HEK293T (cell line): ENCODE measurements at regions not wholly inside any gene's neighbourhood (a gene's known extent, or its start where the extent isn't known, plus 50 kb on each side); places are given as distances from the start of the nearest gene placed in this dataset.

Experiments used
- CTCF ChIA-PET: fragments of 350-600 bp; formaldehyde crosslinking; extraction: SDS; loops from one replicate; lab custom pipeline; 2021; ENCODE audit warnings: antibody characterized with exemption, inconsistent platforms; lab: Yijun Ruan, JAX
- POLR2A ChIA-PET: fragments of 350-600 bp; formaldehyde crosslinking; extraction: SDS; loops from one replicate; lab custom pipeline; 2020; ENCODE audit warnings: antibody characterized with exemption, inconsistent platforms; lab: Yijun Ruan, JAX
- DNase-seq: peaks from one replicate; pipeline ENCODE4 v3.0.0; 2012; ENCODE audit warnings: mixed read lengths; ENCODE audit errors: extremely low spot score
- ARNT ChIP-seq: fragments of 450-650 bp; IDR thresholded peaks from 2 replicates; pipeline ENCODE4 v1.6.1; 2017; ENCODE audit warnings: mild to moderate bottlenecking
- BHLHE40 ChIP-seq: fragments of 450-650 bp; IDR thresholded peaks from 2 replicates; pipeline ENCODE4 v1.6.1; 2016; ENCODE audit warnings: mild to moderate bottlenecking, moderate library complexity, borderline replicate concordance
- CTBP1 ChIP-seq: fragments of 450-650 bp; IDR thresholded peaks from 2 replicates; pipeline ENCODE4 v1.6.1; 2016; ENCODE audit warnings: borderline replicate concordance
- ELF4 ChIP-seq: fragments of 450-650 bp; IDR thresholded peaks from 2 replicates; pipeline ENCODE4 v1.6.1; 2017; ENCODE audit warnings: antibody characterized with exemption
- FOXA1 ChIP-seq: fragments of 450-650 bp; IDR thresholded peaks from 2 replicates; pipeline ENCODE4 v1.6.1; 2016; ENCODE audit warnings: mild to moderate bottlenecking
- FOXK2 ChIP-seq: fragments of 450-650 bp; IDR thresholded peaks from 2 replicates; pipeline ENCODE4 v1.6.1; 2016; ENCODE audit warnings: mild to moderate bottlenecking
- FOXM1 ChIP-seq: fragments of 450-650 bp; IDR thresholded peaks from 2 replicates; pipeline ENCODE4 v1.6.1; 2017; ENCODE audit warnings: mild to moderate bottlenecking, borderline replicate concordance
- HDGF ChIP-seq: fragments of 450-650 bp; IDR thresholded peaks from 2 replicates; pipeline ENCODE4 v1.6.1; 2017; ENCODE audit warnings: antibody characterized with exemption, borderline replicate concordance
- L3MBTL2 ChIP-seq: fragments of 450-650 bp; conservative IDR thresholded peaks from 2 replicates; pipeline ENCODE4 v1.6.1; 2016; ENCODE audit warnings: mild to moderate bottlenecking
- LEF1 ChIP-seq: fragments of 450-650 bp; IDR thresholded peaks from 2 replicates; pipeline ENCODE4 v1.6.1; 2017; ENCODE audit warnings: mild to moderate bottlenecking, borderline replicate concordance
- NFRKB ChIP-seq: fragments of 450-650 bp; IDR thresholded peaks from 2 replicates; pipeline ENCODE4 v1.6.1; 2016; ENCODE audit warnings: mild to moderate bottlenecking, moderate library complexity
- SP1 ChIP-seq: fragments of 450-650 bp; IDR thresholded peaks from 2 replicates; pipeline ENCODE4 v1.6.1; 2017
- SUZ12 ChIP-seq: fragments of 450-650 bp; IDR thresholded peaks from 2 replicates; pipeline ENCODE4 v1.6.1; 2016; ENCODE audit warnings: mild to moderate bottlenecking
- TARDBP ChIP-seq: fragments of 450-650 bp; IDR thresholded peaks from 2 replicates; pipeline ENCODE4 v1.6.1; 2016
- ZNF384 ChIP-seq: fragments of 450-650 bp; IDR thresholded peaks from 2 replicates; pipeline ENCODE4 v1.6.1; 2016
- TF ChIP-seq, protein P1 (sequence below): fragments of 450-650 bp; IDR thresholded peaks from 2 replicates; pipeline ENCODE4 v1.6.1; 2016

- ChIA-PET POLR2A (no interaction called here), CTCF (no interaction called here)
- no peak for DNase-seq
- no peak for TF ChIP-seq TARDBP
- no peak for TF ChIP-seq L3MBTL2
- no peak for TF ChIP-seq SUZ12
- no peak for TF ChIP-seq CTBP1
- no peak for TF ChIP-seq LEF1
- no peak for TF ChIP-seq FOXK2
- no peak for TF ChIP-seq FOXA1
- no peak for TF ChIP-seq NFRKB
Observed at GRCh38 chr2:162934191-162934590, 95.6 kb upstream of the KCNH7 start.

DNA sequence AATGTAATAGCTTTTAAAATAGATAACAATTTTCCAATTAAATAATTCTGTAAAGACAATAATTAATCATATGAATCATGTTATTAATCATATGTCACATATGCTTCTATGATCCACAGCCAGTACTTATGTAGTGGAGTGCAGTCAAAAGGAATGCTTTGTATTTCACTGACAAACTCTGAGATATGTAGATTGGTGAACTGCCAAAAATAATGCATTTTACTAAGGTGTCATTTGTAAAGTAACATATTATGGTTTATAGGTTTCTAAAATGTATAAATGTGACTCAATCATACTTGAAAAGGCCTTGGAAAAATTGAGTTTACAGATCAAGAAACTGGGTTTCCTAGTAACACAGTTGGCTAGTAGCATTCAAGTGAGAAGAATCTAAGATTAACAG, 93.8 kb upstream of the KCNH7 start:
- DNase-seq, result no peak
- ChIA-PET POLR2A (no interaction called here), CTCF (no interaction called here)
- no peak for TF ChIP-seq FOXM1
- TF ChIP-seq ELF4, result no peak
- TF ChIP-seq ARNT, result no peak
- no peak for TF ChIP-seq FOXA1
- no peak for TF ChIP-seq TARDBP
- TF ChIP-seq, protein P1, sequence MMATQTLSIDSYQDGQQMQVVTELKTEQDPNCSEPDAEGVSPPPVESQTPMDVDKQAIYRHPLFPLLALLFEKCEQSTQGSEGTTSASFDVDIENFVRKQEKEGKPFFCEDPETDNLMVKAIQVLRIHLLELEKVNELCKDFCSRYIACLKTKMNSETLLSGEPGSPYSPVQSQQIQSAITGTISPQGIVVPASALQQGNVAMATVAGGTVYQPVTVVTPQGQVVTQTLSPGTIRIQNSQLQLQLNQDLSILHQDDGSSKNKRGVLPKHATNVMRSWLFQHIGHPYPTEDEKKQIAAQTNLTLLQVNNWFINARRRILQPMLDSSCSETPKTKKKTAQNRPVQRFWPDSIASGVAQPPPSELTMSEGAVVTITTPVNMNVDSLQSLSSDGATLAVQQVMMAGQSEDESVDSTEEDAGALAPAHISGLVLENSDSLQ, result no peak
- no peak for TF ChIP-seq FOXK2

GRCh38 chr2:162929571-162929970, 91.0 kb upstream of the KCNH7 start:
- TF ChIP-seq SUZ12, result no peak
- TF ChIP-seq CTBP1, result no peak
- TF ChIP-seq NFRKB, result no peak
- no peak for TF ChIP-seq FOXA1
- TF ChIP-seq ELF4, result no peak
- TF ChIP-seq FOXK2, result no peak
- TF ChIP-seq FOXM1, result no peak
- no peak for TF ChIP-seq HDGF
- no peak for TF ChIP-seq ARNT
- TF ChIP-seq BHLHE40, result no peak
- TF ChIP-seq, protein P1, result no peak
- no peak for TF ChIP-seq TARDBP
- TF ChIP-seq ZNF384, result no peak
- no peak for TF ChIP-seq SP1
- TF ChIP-seq L3MBTL2, result no peak
- TF ChIP-seq LEF1, result no peak
- ChIA-PET CTCF (no interaction called here), POLR2A (no interaction called here)
- no peak for DNase-seq

DNA sequence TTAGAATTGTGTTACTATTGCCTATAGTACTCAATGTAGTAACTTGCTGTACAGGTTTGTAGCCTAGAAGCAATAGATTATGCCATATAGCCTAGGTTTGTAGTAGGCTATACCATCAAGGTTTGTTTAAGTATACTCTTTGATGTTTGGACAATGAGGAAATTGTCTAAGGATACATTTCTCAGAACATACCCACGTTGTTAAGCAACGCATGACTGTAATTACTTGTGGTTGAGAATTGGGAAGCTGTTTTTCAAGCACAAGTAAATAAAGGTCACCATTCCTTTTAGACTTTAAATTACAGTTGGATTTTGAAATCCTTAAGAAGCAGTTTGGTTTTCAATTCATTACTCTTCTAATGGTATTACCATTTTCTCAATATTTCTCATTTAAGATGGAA, 89.8 kb upstream of the KCNH7 start:
- ChIA-PET POLR2A (no interaction called here), CTCF (interaction anchor here (0.7 kb wide), 1 partner anchor 294 kb away, joined by 3 read pairs; no protein-coding TSS in a partner anchor)
- TF ChIP-seq LEF1 (no peak), ELF4 (no peak), HDGF (no peak), L3MBTL2 (no peak), CTBP1 (no peak), FOXA1 (no peak), BHLHE40 (no peak), NFRKB (no peak), FOXK2 (no peak), SP1 (no peak), ARNT (no peak), ZNF384 (no peak), SUZ12 (no peak), TARDBP (no peak)
- TF ChIP-seq, protein P1, result no peak
- DNase-seq, result no peak

DNA sequence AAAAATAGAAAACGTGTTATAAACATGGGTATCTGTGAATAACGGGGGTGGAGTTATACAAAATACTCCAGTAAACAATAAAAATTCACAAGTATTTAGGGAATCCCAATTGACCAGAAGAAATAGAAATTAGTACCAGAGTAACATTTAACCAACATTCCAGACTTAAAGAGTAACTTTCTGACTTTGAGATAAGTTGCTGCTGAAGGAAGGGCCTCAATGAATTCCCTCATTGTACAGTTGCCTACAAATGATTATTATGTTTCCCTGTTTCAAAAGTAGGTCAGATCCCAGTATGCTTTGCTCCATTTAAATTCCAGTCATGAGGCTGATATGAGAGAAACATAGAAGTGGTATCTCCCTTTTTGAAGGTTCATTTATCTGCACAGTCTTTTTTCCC, 88.3 kb upstream of the KCNH7 start:
- ChIA-PET POLR2A (no interaction called here), CTCF (no interaction called here)
- no peak for DNase-seq
- no peak for TF ChIP-seq LEF1
- TF ChIP-seq FOXM1, result no peak
- no peak for TF ChIP-seq FOXA1
- no peak for TF ChIP-seq ZNF384

GRCh38 chr2:162926501-162926900, 87.9 kb upstream of the KCNH7 start:
- POLR2A ChIA-PET, result no interaction called here
- no peak for DNase-seq
- CTCF ChIA-PET, result interaction anchor here (0.9 kb wide), 1 partner anchor 773 kb away, joined by 3 read pairs; no protein-coding TSS in a partner anchor
- TF ChIP-seq LEF1 (no peak), TARDBP (no peak), ARNT (no peak), NFRKB (no peak), FOXM1 (no peak), ZNF384 (no peak), FOXK2 (no peak), SP1 (no peak), CTBP1 (no peak), HDGF (no peak), SUZ12 (no peak), FOXA1 (no peak), BHLHE40 (no peak), L3MBTL2 (no peak), ELF4 (no peak)
- TF ChIP-seq, protein P1, result no peak
